ENCODE measurements at regions not wholly inside any gene's neighbourhood (a gene's known extent, or its start where the extent isn't known, plus 50 kb on each side); places are given as distances from the start of the nearest gene placed in this dataset.

- no peak for DNase-seq (ENCODE audit: low read depth in 4 of 4, low spot score in 2 of 4)
Measured at GRCh38 chr4:124015766-124016165, 619.2 kb downstream of the SPRY1 start.

- no peak for DNase-seq (ENCODE audit: low read depth in 4 of 4, low spot score in 2 of 4)
Measured at GRCh38 chr4:124017185-124017785, 620.7 kb downstream of the SPRY1 start.

- peak in 2 of 4 donors; percentile 45 to 50 for DNase-seq (ENCODE audit: low read depth in 4 of 4, low spot score in 2 of 4)
Measured at GRCh38 chr4:124018383-124019317, 622.1 kb downstream of the SPRY1 start.

GRCh38 chr4:124019749-124020549, 623.4 kb downstream of the SPRY1 start:
- DNase-seq (ENCODE audit: low read depth in 4 of 4, low spot score in 2 of 4) = no peak

DNA sequence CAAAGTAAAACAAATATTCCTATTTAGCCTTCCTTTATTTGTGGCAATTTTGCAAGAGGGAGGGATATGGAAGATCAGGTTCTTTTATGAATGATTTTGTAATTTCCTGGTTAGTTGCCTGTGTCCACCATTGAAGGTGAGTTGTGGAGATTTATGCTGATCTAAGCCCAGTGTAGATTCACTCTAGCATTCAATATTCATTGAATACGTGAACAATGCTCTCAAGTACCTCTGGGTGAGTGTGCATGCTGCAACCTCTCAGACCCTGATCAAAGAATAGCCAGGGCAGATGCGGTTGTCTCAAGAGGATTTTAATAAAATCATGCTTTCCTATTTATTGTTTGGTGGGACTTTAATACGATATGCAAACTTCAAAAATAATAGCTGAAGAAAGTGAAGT, 628.4 kb downstream of the SPRY1 start:
- no peak for DNase-seq (ENCODE audit: low read depth in 4 of 4, low spot score in 2 of 4)

DNA sequence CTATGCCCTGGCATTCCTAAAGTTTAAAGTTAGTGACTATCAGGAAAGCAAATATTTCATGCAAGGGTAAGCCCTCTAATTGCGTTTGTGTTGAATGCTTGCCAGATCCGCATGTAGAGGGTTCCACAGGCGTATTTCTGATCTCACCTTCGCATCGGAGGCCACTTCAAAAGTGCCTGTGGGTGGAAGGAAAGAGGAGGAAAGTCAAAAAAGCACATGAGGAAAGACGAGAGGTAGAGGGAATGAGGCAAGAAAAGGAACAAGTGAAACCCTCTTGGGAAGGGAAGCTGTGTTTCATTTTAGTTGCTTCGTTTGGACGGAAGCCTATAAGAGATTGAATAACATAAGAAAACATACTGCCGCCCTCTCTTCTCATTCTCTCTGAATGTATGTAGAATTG, 628.8 kb downstream of the SPRY1 start:
- no peak for DNase-seq (ENCODE audit: low read depth in 4 of 4, low spot score in 2 of 4)

DNA sequence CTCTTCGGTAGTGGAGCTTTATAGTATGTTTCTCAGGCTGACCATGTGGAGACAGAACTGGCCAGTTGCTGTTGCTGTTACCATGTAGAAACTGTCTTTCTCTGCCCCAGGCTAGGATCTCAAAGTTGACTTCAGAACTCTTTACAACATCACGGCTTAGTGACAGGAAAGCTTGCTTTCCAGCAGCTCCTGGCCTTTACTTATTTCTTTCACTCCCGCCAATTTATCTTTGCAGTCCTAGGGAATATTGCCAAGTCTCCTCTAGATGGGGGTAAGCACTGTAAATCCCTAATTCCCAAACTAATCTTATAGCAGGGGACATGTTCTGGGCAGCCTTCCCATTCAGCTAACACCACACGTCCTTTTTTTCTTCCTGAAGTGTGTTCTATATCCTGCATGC, 631.6 kb downstream of the SPRY1 start:
- peak in 1 of 4 donors; percentile 51 for DNase-seq (ENCODE audit: low read depth in 4 of 4, low spot score in 2 of 4)

GRCh38 chr4:124030147-124030546, 633.6 kb downstream of the SPRY1 start:
- DNase-seq (ENCODE audit: low read depth in 4 of 4, low spot score in 2 of 4) = no peak

DNA sequence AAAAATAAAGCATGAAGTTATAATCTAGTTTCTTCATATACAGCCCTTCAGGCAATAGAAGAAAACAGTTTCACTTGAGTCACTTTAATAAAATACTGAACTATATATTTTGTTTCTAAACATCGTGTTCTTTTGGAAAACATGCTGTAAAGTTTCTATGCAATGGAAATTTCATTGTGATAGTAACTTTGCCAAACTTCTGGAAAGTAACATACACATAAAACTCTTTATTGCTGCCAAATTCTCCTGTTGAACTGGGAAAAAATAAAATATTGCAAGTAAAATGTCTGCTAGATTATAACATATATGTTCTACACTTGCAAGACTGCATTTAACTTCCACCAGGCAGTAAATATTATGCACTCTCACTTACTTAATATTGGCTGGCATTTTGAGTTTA, 635.4 kb downstream of the SPRY1 start:
- no peak for DNase-seq (ENCODE audit: low read depth in 4 of 4, low spot score in 2 of 4)

GRCh38 chr4:124035364-124036041, 638.9 kb downstream of the SPRY1 start:
- DNase-seq (ENCODE audit: low read depth in 4 of 4, low spot score in 2 of 4) = no peak

GRCh38 chr4:124037236-124037635, 640.6 kb downstream of the SPRY1 start:
- DNase-seq (ENCODE audit: low read depth in 4 of 4, low spot score in 2 of 4) = no peak

GRCh38 chr4:124044330-124044729, 647.7 kb downstream of the SPRY1 start:
- no peak for DNase-seq (ENCODE audit: low read depth in 4 of 4, low spot score in 2 of 4)

- no peak for DNase-seq (ENCODE audit: low read depth in 4 of 4, low spot score in 2 of 4)
Measured at GRCh38 chr4:124044867-124045266, 648.3 kb downstream of the SPRY1 start.

GRCh38 chr4:124046190-124046589, 649.6 kb downstream of the SPRY1 start:
- no peak for DNase-seq (ENCODE audit: low read depth in 4 of 4, low spot score in 2 of 4)

- DNase-seq (ENCODE audit: low read depth in 4 of 4, low spot score in 2 of 4) = no peak
Measured at GRCh38 chr4:124053872-124054538, 657.4 kb downstream of the SPRY1 start.

DNA sequence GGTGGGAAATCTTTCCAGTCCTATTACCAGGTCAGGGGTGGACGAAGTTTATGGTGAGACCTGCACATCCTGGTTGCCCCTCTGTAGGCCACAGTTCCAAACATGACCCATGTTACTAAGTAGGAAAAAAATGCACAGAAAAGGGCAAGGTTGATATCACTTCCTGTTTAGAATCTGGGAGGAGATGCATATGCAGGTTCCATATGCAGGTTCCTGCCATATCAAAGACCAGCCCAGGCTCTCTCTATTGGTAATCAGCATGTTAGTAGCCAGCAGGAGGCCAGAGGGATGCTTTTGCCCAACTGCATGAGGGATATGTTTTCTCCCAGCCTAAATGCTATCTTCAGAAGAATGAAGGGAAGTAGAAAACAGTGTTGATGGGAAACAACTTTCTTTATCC, 657.2 kb downstream of the ANKRD50 start:
- no peak for DNase-seq (ENCODE audit: low read depth in 4 of 4, low spot score in 2 of 4)

DNA sequence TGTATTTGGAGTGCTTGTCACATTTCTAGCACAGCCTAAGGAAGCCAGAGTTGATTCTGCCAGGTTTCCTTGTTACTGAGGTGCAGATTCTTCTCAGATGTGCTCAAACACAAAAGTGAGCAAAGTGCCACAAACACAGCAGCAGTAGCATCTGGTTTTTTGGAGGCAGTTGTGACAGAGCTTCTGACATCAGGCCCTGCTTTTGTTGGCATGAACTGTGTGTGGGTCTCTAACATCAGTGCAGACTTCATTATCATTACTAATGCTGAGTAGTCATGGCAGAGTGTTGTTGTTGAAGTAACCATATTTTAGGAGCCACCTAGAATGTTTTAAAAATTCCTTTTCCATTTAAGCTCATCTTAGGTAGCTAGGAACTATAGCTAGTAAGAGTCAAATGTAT, 656.6 kb downstream of the ANKRD50 start:
- no peak for DNase-seq (ENCODE audit: low read depth in 4 of 4, low spot score in 2 of 4)

DNA sequence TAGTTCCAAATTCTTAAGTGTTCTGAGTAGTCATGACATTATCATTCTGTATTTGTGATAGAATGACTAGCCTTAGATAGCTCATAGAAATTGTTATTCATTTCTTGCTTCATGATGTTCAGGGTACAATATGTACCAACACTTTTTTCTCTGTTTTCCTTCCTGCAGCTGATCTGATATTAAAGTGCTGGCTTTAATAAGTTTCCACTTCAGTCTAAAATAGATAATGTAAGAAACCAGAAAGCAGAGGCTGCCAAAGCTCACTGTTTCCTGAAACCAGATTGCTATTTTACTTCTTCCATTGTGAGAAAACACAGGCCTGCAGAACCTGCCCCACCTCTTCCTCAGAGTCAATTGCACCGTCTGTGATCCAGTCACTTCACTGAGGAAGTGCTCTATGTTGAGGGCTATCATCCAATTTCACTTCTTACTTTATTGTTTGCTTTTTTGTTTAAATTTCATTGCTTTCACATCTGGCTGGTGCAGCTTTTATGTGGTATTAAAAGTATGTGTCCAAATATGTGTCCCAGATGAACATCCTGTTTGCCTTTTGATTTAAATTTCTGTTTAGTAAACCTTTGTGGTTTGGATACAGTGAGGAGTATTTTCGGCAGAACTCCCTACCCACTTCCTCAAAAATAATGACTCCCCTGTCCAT, 652.1 kb downstream of the ANKRD50 start:
- no peak for DNase-seq (ENCODE audit: low read depth in 4 of 4, low spot score in 2 of 4)

DNA sequence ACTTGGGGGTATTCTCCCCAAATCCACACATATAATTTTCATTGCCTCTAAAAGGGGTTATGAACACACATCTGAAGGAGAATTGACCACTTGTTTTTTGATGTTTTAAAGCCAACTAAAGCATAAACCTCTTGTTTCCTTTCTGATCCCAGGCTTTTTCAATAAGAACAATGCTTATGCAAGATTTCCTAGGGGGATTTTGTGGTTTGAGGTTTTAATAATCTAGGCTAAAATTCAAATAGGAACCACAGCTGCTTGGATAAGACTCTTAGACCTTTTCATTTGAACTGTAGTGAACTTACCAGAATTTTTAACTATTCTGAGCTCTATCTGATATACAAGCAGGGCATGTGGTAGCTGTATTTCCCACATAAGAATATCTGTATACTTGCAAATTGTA, 651.1 kb downstream of the ANKRD50 start:
- no peak for DNase-seq (ENCODE audit: low read depth in 4 of 4, low spot score in 2 of 4)

DNA sequence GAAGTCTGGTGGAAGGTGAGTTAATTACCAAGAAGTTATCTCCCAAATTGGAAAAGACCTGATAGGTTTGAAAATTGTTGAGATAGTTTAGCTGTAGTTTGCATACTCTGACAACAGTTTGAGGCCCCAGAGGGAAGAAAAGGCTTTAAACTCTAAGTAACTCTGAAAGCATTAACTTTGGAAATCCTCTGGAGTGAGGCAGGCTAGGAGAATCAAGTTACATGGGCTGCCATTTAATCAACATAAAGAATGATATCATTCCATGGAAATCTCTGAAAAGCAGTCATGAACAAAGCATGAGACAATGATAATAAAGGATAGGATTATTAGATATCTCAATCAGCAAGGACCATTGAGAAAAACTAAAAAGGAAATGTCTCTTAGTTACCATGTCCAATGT, 647.1 kb downstream of the ANKRD50 start:
- no peak for DNase-seq (ENCODE audit: low read depth in 4 of 4, low spot score in 2 of 4)

All from left renal cortex interstitium (tissue), 4 donors.